22Rv1 (cell line): ENCODE measurements at regions not wholly inside any gene's neighbourhood (a gene's known extent, or its start where the extent isn't known, plus 50 kb on each side); places are given as distances from the start of the nearest gene placed in this dataset.

Experiments used
- H3K27ac ChIP-seq: fragments of 450-650 bp; 2 replicates; pipeline ENCODE4 v1.5.1; 2017
- ZFX ChIP-seq: fragments of 450-650 bp; IDR thresholded peaks from 2 replicates; pipeline ENCODE4 v1.6.1; 2017; ENCODE audit warnings: antibody characterized with exemption, borderline replicate concordance
- TF ChIP-seq, protein P1 (sequence below): fragments of 450-650 bp; IDR thresholded peaks from 2 replicates; pipeline ENCODE4 v1.5.1; 2017; ENCODE audit warnings: mild to moderate bottlenecking

DNA sequence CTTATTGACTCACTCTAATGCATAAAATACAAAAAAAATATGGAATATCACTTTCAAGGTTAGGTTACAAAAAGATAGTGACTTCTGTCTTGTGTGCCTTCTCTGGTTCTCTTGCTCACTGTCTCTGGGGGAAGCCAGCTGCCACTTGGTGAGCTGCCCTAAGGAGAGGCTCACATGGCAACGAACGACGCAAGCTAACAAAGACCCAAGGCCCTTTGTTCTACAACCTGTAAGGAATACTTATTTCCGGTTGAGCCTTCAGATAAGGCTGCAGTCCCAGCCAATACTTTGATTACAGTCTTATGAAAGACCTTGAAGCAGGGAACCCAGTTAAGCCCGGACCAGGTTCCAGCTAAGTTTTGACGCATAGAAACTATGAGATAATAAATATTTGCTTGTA lies 242.4 kb upstream of the TBX3 start:
- H3K27ac ChIP-seq, result no peak overlapping the region
- TF ChIP-seq, protein P1, sequence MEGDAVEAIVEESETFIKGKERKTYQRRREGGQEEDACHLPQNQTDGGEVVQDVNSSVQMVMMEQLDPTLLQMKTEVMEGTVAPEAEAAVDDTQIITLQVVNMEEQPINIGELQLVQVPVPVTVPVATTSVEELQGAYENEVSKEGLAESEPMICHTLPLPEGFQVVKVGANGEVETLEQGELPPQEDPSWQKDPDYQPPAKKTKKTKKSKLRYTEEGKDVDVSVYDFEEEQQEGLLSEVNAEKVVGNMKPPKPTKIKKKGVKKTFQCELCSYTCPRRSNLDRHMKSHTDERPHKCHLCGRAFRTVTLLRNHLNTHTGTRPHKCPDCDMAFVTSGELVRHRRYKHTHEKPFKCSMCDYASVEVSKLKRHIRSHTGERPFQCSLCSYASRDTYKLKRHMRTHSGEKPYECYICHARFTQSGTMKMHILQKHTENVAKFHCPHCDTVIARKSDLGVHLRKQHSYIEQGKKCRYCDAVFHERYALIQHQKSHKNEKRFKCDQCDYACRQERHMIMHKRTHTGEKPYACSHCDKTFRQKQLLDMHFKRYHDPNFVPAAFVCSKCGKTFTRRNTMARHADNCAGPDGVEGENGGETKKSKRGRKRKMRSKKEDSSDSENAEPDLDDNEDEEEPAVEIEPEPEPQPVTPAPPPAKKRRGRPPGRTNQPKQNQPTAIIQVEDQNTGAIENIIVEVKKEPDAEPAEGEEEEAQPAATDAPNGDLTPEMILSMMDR, result no peak
- TF ChIP-seq ZFX, result no peak

DNA sequence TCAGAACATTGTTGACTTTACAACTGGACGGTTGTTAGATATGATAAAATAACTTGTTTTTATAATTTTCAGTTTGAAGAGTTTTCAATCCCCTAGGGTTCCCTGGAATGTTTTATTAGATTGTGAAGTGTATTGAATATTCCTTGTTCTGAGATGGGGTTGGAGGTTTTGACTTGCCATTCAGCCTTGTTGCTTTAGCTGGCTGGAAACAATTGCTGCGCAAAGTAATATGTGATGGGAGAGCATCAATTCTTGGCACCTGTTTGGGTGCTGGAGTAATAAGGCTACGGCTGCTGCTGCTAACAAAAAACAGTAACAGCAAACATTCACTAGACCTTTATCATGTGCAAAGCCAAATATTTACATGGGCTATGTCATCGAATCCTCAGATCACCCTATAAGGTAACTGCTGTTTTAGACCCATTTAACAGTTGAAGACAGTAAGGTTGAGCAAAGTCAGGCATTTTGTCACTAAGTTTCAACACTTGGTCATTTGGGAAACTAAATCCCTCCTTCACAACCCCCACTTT lies 241.0 kb upstream of the TBX3 start:
- no peak for TF ChIP-seq ZFX
- TF ChIP-seq, protein P1, result no peak
- no peak overlapping the region for H3K27ac ChIP-seq

DNA sequence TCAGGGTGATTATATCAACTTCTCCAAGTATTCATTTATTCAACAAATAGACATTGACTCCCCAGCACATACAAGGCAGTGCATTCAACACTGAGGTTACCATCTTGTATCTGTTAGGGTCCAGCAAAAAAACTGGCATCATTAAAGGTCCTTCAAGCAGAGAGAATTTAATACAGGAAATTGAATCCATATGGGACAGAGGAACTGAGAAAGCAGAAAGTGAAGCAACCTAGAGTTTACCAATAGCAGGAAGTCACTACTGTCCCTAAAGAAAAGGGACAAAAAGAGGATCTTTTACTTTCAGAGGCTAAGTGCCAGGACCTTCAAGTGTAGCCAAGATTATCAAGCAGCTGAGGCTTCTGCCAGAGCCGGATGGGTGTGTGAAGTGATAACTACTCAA lies 237.8 kb upstream of the TBX3 start:
- H3K27ac ChIP-seq, result no peak overlapping the region
- TF ChIP-seq ZFX, result no peak
- TF ChIP-seq, protein P1, result no peak

DNA sequence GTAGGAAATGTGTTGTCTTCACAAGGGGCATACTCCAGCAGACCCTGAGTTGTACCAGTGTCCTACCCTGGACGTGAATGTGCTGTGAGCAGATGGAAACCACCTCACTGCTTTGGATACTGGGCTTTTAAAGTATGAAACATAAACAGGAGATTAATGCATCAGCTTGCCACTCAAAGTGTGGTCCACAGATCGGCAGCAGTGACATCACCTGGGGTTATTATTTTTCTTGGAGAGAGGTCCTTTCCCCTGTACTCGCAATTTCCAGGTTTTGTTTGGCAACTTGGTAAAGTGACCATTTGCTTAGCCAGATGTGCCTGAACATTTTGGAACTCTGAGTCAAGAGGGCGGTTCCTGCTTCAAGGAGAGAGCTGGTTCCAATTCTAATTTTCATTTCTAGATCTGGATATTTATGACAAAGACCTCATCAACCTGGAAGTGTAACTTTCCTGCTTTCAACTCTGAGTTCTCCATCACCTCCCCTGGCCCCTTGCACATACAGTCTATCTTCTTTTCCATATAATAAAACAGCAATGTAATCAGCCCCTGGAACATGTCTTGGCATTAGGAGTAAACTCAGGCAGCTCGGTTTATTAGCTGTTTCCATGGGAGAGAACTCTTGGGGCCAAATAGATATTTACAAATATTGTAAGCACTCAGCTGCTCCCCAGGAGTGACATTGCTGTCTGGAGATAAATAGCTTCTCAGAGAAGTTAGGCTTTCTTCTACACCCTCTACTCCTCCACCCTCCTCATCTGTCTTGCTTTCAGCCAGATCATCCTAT lies 237.0 kb upstream of the TBX3 start:
- no peak overlapping the region for H3K27ac ChIP-seq

DNA sequence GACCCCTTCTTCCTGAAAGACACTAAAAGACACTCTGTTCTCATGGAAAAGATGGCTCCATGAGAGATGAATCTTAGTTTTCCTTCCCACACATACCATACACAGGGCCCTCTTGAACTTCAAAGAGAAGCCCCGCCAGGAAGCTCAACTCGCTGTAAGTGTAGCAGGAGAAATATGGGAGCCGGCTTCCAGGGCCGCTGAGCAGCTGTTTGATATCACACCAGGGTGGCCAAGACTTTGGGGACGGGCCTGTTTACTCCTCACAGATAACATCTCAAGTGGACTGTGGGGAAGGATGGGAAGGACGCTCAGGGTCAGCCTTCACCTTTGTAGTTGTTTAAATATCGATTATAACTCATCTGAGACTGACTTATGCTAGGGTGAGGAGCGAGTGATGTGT lies 235.5 kb upstream of the TBX3 start:
- TF ChIP-seq, protein P1, result no peak
- no peak for TF ChIP-seq ZFX

More for the DNA sequence above, 237.0 kb upstream of the TBX3 start:
- TF ChIP-seq, protein P1, result no peak
- TF ChIP-seq ZFX, result no peak

DNA sequence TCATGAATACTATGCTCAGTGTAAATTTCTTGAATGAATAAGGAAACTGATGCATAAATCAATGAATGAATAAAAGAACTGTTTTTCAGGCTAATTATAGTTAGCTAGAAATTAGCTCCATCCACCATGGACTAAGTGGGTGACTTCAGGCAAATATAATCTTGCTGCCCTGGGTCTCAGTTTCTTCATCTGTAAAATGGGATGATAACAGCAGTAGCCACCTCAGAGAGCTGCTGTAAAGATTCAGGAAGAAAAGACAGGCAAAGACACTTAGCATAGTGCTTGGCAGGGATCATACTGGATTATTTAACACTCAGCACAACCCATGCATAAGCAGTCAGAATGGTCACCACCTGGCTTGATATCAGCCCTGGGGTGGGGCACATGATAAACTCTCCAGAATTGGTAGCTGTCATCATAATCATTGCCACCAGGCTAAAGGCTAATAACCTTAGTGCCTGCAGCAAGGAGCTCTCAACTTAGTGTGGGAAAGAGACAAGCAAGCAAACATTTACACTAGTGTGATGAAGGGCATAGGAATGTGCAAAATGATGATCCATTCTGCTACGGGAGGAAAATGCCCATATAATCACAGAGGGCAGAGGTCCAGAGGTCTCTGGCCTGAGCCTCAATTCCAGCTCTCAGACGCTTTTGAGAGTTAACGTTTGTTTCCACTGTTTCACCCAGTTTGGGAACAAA lies 234.7 kb upstream of the TBX3 start:
- no peak for TF ChIP-seq ZFX
- TF ChIP-seq, protein P1, result no peak
- H3K27ac ChIP-seq, result no peak overlapping the region

More for the DNA sequence above, 235.5 kb upstream of the TBX3 start:
- no peak overlapping the region for H3K27ac ChIP-seq

DNA sequence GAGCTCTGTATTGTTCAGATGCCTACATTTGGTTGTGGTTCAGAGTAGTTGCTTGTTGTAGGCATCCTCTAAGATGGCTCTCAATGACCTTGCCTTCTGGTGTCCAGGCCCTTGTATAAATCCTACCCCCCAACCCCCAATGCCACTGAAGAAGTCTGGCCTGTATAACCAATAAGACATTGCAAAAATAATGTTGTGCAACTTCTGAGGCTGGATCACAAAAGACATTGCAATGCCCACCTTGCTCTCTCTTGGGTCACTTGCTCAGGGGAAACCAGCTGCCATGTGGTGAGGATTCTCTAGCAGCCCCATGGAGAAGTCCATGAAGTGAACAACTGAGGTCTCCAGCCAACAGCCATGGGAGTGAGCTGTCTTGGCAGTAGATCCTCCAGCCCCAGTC lies 234.0 kb upstream of the TBX3 start:
- no peak for TF ChIP-seq ZFX
- TF ChIP-seq, protein P1, result no peak
- no peak overlapping the region for H3K27ac ChIP-seq
